ENCODE measurements at regions not wholly inside any gene's neighbourhood (a gene's known extent, or its start where the extent isn't known, plus 50 kb on each side); places are given as distances from the start of the nearest gene placed in this dataset.

DNA sequence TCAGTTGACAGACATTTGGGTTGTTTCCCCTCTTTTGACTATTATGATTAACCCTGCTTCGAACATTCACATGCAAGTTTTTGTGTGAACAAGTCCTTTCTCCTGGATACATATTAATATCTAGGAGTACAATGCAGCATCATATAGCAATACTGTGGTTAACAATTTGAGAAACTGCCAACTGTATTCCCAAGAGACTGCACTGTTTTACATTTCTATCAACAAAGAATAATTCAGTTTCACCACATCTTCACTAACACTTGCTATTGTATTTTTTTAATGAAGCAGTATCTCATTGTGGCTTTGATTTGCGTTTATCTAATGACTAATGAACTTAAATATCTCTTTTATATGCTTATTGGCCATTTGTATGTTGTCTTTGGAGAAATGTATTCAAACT is 184.6 kb upstream of the NBEA start:
- no peak for DNase-seq (ENCODE audit: low read depth)
- TF ChIP-seq, protein P1, sequence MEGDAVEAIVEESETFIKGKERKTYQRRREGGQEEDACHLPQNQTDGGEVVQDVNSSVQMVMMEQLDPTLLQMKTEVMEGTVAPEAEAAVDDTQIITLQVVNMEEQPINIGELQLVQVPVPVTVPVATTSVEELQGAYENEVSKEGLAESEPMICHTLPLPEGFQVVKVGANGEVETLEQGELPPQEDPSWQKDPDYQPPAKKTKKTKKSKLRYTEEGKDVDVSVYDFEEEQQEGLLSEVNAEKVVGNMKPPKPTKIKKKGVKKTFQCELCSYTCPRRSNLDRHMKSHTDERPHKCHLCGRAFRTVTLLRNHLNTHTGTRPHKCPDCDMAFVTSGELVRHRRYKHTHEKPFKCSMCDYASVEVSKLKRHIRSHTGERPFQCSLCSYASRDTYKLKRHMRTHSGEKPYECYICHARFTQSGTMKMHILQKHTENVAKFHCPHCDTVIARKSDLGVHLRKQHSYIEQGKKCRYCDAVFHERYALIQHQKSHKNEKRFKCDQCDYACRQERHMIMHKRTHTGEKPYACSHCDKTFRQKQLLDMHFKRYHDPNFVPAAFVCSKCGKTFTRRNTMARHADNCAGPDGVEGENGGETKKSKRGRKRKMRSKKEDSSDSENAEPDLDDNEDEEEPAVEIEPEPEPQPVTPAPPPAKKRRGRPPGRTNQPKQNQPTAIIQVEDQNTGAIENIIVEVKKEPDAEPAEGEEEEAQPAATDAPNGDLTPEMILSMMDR (IDR thresholded peaks at IDR 0.05; ENCODE audit: insufficient read depth, low read length): no peak
- H3K4me3 ChIP-seq (ENCODE audit: low read depth, low read length): no peak overlapping the region

DNA sequence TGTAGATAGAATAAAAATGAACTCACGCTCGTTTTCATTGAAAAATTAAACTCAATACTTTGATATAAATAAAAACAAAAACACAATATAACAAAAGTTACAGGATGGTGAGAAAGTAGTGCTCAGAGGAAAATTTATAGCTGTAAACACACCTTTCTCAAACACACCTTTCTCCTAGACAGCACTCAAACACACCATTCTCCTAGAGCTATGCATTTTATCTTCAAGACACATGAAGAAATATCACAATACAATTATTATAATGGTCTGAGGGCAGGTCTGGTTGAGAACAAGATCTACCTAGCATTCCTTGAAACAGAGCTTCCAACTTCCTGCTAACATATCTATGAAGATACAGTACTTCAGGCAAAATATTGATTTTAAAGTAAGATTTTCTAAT is 183.4 kb upstream of the NBEA start:
- no peak for DNase-seq (ENCODE audit: low read depth)
- H3K4me3 ChIP-seq (ENCODE audit: low read depth, low read length): no peak overlapping the region
- TF ChIP-seq, protein P1 (IDR thresholded peaks at IDR 0.05; ENCODE audit: insufficient read depth, low read length): no peak

DNA sequence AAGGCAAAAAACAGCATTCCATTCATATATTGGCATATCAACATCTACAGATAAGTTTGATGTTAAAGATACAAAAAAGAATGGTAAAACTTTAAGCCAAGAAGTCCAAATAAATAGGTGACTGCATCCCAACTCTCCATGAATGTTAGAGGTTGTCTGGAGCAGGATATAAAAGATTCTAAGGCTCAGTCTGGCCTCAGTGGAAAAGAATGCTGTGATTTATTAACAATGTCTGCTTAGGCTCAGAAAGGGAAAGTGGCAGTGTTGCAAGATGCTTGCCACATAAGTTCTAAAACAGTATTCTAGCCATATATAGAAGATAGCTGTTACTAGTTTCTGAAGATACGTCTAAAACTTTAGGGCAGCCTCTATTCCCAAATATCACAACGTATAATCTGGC is 179.8 kb upstream of the NBEA start:
- TF ChIP-seq, protein P1 (IDR thresholded peaks at IDR 0.05; ENCODE audit: insufficient read depth, low read length): no peak
- H3K4me3 ChIP-seq (ENCODE audit: low read depth, low read length): no peak overlapping the region
- DNase-seq (ENCODE audit: low read depth): peak; percentile 10

DNA sequence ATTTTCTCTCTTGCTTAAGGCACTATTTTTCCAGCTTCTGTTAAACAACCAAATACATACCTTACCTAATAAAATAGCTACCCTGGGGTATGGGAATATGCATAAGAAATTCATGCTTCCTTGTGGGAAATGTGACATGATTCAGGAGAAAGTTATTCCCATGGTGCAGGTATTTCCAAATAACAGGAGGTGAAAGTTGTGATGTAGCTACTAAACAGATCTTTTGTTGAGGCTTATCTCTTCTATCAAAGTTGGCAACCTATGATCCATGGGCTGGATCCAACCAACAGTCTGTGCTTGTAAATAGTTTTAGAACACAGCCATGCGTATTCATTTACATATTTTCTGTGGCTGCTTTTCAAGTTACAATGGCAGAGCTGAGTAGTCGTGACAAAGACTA is 177.8 kb upstream of the NBEA start:
- no peak overlapping the region for H3K4me3 ChIP-seq (ENCODE audit: low read depth, low read length)
- no peak for DNase-seq (ENCODE audit: low read depth)
- TF ChIP-seq, protein P1 (IDR thresholded peaks at IDR 0.05; ENCODE audit: insufficient read depth, low read length): no peak

DNA sequence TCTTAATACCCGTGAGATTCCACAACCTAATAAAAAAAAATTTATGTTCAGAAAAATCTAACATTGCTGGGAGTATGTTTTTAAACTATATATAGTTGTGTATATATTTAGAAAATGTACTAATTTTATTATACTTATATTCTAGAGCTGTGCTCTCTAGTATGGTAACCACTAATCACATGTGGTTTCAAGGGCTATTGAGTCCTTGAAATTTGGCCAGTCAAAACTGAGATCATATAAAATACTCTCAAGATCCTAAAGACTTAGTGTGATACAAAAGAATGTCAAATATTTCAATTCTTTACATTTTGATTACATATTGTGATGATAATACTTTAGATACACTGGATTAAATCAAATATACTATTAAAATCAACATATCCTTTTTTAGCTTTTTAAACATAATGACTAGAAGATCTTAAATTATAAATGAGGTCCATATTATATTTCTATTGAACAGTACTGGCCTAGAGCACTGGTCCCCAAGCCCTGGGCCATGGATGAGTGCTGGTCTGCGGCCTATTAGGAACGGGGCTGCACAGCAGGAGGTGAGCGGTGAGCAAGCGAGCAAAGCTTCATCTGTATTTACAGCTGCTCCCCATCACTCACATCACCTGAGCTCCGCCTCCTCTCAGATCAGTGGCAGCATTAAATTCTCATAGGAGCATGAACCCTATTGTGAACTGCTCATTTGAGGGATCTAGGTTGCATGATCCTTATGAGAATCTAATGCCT is 176.5 kb upstream of the NBEA start:
- TF ChIP-seq, protein P1 (IDR thresholded peaks at IDR 0.05; ENCODE audit: insufficient read depth, low read length): no peak
- DNase-seq (ENCODE audit: low read depth): no peak
- H3K4me3 ChIP-seq (ENCODE audit: low read depth, low read length): no peak overlapping the region

DNA sequence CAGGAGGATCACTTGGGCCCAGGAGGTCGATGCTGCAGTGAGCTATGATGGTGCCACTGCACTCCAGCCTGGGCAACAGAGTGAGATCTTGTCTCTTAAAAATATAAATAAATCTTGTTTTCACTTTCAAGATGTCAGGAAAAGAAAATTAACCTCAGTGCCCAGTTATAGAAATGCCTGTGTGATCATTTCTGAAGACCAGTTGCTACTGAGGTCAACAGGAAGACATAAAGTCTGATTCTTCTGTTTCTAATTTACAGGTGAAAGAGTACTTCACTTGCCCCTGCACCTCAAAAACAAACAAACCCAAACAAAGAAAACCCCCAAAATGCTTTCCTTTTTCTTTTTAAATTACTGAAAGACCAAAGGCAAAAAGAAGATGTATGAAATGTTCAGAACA is 174.3 kb upstream of the NBEA start:
- TF ChIP-seq, protein P1 (IDR thresholded peaks at IDR 0.05; ENCODE audit: insufficient read depth, low read length): no peak
- DNase-seq (ENCODE audit: low read depth): no peak

DNA sequence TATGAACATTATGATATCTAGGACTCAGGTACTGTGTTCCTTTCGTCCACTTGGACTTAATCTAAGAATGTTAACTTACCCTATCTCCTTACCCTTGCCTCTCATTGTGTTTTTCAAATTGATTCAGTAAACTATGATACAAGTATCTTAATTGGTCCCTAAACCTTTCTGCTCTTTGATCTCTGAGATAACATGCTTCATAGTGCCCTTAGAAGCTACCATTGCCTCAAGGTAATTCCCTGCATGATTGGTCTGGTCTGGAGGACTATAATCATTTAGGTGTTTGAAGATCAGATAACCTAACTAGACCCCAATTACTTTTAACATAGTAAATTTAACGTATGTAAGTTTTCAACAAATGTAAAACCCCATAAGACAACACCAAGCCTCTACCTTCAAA is 169.9 kb upstream of the NBEA start:
- no peak overlapping the region for H3K4me3 ChIP-seq (ENCODE audit: low read depth, low read length)
- TF ChIP-seq, protein P1 (IDR thresholded peaks at IDR 0.05; ENCODE audit: insufficient read depth, low read length): no peak
- no peak for DNase-seq (ENCODE audit: low read depth)

More for the DNA sequence above, 174.3 kb upstream of the NBEA start:
- no peak overlapping the region for H3K4me3 ChIP-seq (ENCODE audit: low read depth, low read length)
